ENCODE measurements at regions not wholly inside any gene's neighbourhood (a gene's known extent, or its start where the extent isn't known, plus 50 kb on each side); places are given as distances from the start of the nearest gene placed in this dataset.

GRCh38 chr5:6843335-6843734 lies 130.1 kb downstream of the TENT4A start:
- no peak overlapping the region for H2BK15ac ChIP-seq (ENCODE audit: low read length)
- H3K36me3 ChIP-seq (ENCODE audit: control insufficient read depth in 2 of 4, insufficient read depth in 4 of 4, low read length in 3 of 4): no peaks in the 10 kb centered on the region
- no peak overlapping the region for H3K56ac ChIP-seq (replicated peaks; ENCODE audit: insufficient read length, low read depth, low read length)
- no peak overlapping the region for H2BK12ac ChIP-seq (ENCODE audit: low read depth, low read length)
- no peak overlapping the region for H4K8ac ChIP-seq (ENCODE audit: extremely low read depth, insufficient read depth, low read length)
- H3K9ac ChIP-seq (replicated peaks in 1 of 4; ENCODE audit: extremely low read depth in 1 of 4, low read depth in 3 of 4, low read length in 3 of 4): no peak overlapping the region
- 91% methylated on average over 2 of the region's 2 CpGs; no CpG with 5 or more reads in 1 of the 2 experiments for WGBS, 2 experiments (ENCODE audit: extremely low coverage in 1 of 2, insufficient coverage in 1 of 2, insufficient read length in 1 of 2, insufficient replicate concordance in 2 of 2, low coverage in 1 of 2, low lambda C conversion rate in 2 of 2, missing lambda C conversion rate in 1 of 2)
- FAIRE-seq (no peak), DNase-seq (ENCODE audit: low read depth in 1 of 2, low spot score in 2 of 2) (no peak)
- H2AK5ac ChIP-seq (ENCODE audit: low read depth, low read length): no peak overlapping the region
- H3K79me2 ChIP-seq (ENCODE audit: control insufficient read depth in 1 of 2, insufficient read depth in 2 of 2, low read length in 2 of 2): no peaks in the 10 kb centered on the region
- no peak overlapping the region for H3K14ac ChIP-seq (ENCODE audit: insufficient read length)
- POLR2A ChIA-PET (ENCODE audit: partially characterized antibody): no interaction called here
- no peaks in the 10 kb centered on the region for H3K79me1 ChIP-seq (ENCODE audit: low read depth, low read length)
- no peak overlapping the region for H3K4me3 ChIP-seq (ENCODE audit: extremely low read depth in 1 of 4, insufficient read depth in 2 of 4, low read depth in 3 of 4, low read length in 4 of 4)
- no peak overlapping the region for H3K23ac ChIP-seq (ENCODE audit: insufficient read length)
- no peak overlapping the region for H2BK5ac ChIP-seq (ENCODE audit: low read depth, low read length)
- CTCF ChIA-PET (ENCODE audit: partially characterized antibody): interaction anchor here (0.6 to 1.3 kb wide), 2 partner anchors 23 to 54 kb away, joined by 3 read pairs; no protein-coding TSS in a partner anchor
- no peak overlapping the region for H4K91ac ChIP-seq (replicated peaks; ENCODE audit: insufficient read length, low read length)
- no peak overlapping the region for H2BK20ac ChIP-seq (ENCODE audit: low read length)
- no peaks in the 10 kb centered on the region; a peak in 1 of 7 replicates for H3K27me3 ChIP-seq (replicated peaks in 1 of 4; ENCODE audit: control insufficient read depth in 3 of 4, extremely low read depth in 1 of 4, insufficient read depth in 3 of 4, low read length in 3 of 4)
- no peak overlapping the region for H2BK120ac ChIP-seq (replicated peaks; ENCODE audit: low read depth, low read length)
- no peaks in the 10 kb centered on the region for H4K20me1 ChIP-seq (replicated peaks in 1 of 2; ENCODE audit: control insufficient read depth in 1 of 2, insufficient read depth in 2 of 2, low read length in 2 of 2)
- H3K18ac ChIP-seq (ENCODE audit: extremely low read depth, low read length): no peak overlapping the region
- no peak overlapping the region for H3K4me2 ChIP-seq (ENCODE audit: insufficient read depth in 1 of 2, low read depth in 2 of 2, low read length in 2 of 2)
- H3K4me1 ChIP-seq (replicated peaks in 1 of 4; ENCODE audit: control insufficient read depth in 3 of 4, insufficient read depth in 4 of 4, low read length in 3 of 4): no peaks in the 10 kb centered on the region; a peak in 1 of 7 replicates
- H3K9me3 ChIP-seq (ENCODE audit: insufficient read depth in 2 of 2, low read depth in 1 of 2, low read length in 1 of 2): peaks cover 0 to 2% of the 10 kb centered on the region in 2 experiments; a peak in 1 of 4 replicates
- no peak overlapping the region for H3K4ac ChIP-seq (replicated peaks; ENCODE audit: insufficient read length, low read depth, low read length)
- H3K23me2 ChIP-seq (ENCODE audit: low read depth, low read length): no peaks in the 10 kb centered on the region
- no peak overlapping the region for H2AFZ ChIP-seq (ENCODE audit: low read length)
- H3K27ac ChIP-seq (ENCODE audit: low read depth, low read length): no peak overlapping the region
- no peak overlapping the region for H4K5ac ChIP-seq (ENCODE audit: insufficient read length, low read depth, low read length)
- TF ChIP-seq KDM1A (IDR thresholded peaks at IDR 0.05; ENCODE audit: borderline replicate concordance, low read length): no peak
- TF ChIP-seq CTCF (IDR thresholded peaks at IDR 0.05; ENCODE audit: control extremely low read depth in 1 of 3, insufficient read depth in 1 of 3, low read depth in 1 of 3, low read length in 3 of 3): no peak
- no peak for TF ChIP-seq ASH2L (IDR thresholded peaks at IDR 0.05; ENCODE audit: low read length)
- no peak for TF ChIP-seq TAF1 (IDR thresholded peaks at IDR 0.05; ENCODE audit: low read depth, low read length)
- TF ChIP-seq CREB1 (IDR thresholded peaks at IDR 0.05): no peak
- no peak for TF ChIP-seq EGR1 (IDR thresholded peaks at IDR 0.05; ENCODE audit: borderline replicate concordance, low read depth, low read length)
- TF ChIP-seq BACH1 (IDR thresholded peaks at IDR 0.05; ENCODE audit: low read length): no peak
- no peak for TF ChIP-seq RAD21 (IDR thresholded peaks at IDR 0.05 in 1 of 2, conservative IDR thresholded peaks at IDR 0.05 in 1 of 2; ENCODE audit: low read depth in 2 of 2, low read length in 2 of 2)
- no peak for TF ChIP-seq SIRT6 (IDR thresholded peaks at IDR 0.05; ENCODE audit: low read length)
- no peak for TF ChIP-seq HDAC2 (IDR thresholded peaks at IDR 0.05; ENCODE audit: borderline replicate concordance in 1 of 2, low read depth in 2 of 2, low read length in 2 of 2)
- no peak for TF ChIP-seq BCL11A (IDR thresholded peaks at IDR 0.05; ENCODE audit: low read depth in 2 of 2, low read length in 2 of 2)
- no peak for TF ChIP-seq CTBP2 (IDR thresholded peaks at IDR 0.05; ENCODE audit: borderline replicate concordance, insufficient read depth, insufficient read length, low read length)
- no peak for TF ChIP-seq TCF12 (IDR thresholded peaks at IDR 0.05; ENCODE audit: low read depth, low read length)

Data from H1 (cell line).